ENCODE measurements at regions not wholly inside any gene's neighbourhood (a gene's known extent, or its start where the extent isn't known, plus 50 kb on each side); places are given as distances from the start of the nearest gene placed in this dataset.

DNA sequence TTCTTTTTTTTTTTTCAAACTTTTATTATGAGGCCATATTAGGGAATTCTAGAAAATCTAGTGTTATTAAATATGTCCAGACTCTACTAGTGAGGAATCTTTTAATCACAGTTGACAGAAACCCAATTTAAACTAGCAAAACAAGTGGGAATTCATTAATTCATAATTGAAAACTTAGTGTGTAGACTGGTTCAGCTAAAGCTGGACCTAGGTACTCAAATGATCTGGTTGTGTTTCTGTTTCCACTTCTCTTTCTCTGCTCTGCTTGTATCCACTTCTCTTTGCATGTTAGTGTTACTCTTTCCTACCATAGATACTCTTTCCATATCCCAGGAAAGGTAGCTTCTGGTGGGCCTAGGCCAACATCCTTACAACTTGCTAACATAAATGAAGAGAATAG, 81.2 kb upstream of the HIVEP3 start:
- TF ChIP-seq, protein P1, sequence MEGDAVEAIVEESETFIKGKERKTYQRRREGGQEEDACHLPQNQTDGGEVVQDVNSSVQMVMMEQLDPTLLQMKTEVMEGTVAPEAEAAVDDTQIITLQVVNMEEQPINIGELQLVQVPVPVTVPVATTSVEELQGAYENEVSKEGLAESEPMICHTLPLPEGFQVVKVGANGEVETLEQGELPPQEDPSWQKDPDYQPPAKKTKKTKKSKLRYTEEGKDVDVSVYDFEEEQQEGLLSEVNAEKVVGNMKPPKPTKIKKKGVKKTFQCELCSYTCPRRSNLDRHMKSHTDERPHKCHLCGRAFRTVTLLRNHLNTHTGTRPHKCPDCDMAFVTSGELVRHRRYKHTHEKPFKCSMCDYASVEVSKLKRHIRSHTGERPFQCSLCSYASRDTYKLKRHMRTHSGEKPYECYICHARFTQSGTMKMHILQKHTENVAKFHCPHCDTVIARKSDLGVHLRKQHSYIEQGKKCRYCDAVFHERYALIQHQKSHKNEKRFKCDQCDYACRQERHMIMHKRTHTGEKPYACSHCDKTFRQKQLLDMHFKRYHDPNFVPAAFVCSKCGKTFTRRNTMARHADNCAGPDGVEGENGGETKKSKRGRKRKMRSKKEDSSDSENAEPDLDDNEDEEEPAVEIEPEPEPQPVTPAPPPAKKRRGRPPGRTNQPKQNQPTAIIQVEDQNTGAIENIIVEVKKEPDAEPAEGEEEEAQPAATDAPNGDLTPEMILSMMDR (IDR thresholded peaks at IDR 0.05; ENCODE audit: low read depth, low read length, missing control alignments), result no peak
- no peak for DNase-seq (ENCODE audit: low read depth)
- in situ Hi-C loops (cut with HindIII; ENCODE audit: low sequenced_read_pairs), result no loop called here
- no peak overlapping the region for H3K4me3 ChIP-seq (ENCODE audit: low read depth, low read length)

DNA sequence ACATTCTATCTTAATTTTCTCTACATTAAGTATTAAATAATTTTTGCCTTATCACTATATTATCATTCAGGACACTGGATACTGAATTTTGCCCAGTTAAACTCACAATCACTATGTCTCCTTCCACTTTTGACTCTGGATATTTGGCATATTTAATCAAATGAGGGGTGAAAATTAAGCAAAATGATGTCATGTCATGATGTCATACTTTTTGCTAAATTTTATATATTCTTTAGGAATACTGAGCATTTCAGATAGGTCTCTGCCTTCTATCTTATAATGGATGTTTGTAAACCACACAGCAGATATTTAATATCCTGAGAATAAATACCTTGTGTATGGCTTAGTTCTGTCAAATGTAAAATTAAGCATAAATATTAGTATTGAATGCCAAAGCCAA, 79.5 kb upstream of the HIVEP3 start:
- TF ChIP-seq, protein P1 (IDR thresholded peaks at IDR 0.05; ENCODE audit: low read depth, low read length, missing control alignments), result no peak
- no peak for DNase-seq (ENCODE audit: low read depth)
- H3K4me3 ChIP-seq (ENCODE audit: low read depth, low read length), result no peak overlapping the region
- in situ Hi-C loops (cut with HindIII; ENCODE audit: low sequenced_read_pairs), result no loop called here

DNA sequence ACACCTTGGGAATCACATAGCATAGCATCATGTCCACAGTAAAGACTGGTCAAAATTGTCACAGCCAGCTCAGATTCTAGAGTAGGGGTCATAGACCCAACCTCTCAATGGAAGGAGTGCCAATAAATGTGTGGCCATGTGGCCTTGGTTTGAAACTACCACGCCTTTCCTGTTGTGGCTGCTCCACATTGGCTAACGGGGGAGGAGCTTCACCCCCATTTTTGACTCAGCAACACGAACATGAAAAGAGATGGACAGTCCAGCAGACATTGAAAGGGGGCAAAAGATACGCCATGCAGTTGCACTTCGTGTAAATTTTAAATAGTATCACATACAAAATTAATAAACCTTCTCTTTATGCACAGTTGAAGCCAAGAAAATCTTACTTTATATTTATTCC, 78.4 kb upstream of the HIVEP3 start:
- in situ Hi-C loops (cut with HindIII; ENCODE audit: low sequenced_read_pairs), result no loop called here
- no peak for DNase-seq (ENCODE audit: low read depth)
- H3K4me3 ChIP-seq (ENCODE audit: low read depth, low read length), result no peak overlapping the region
- TF ChIP-seq, protein P1 (IDR thresholded peaks at IDR 0.05; ENCODE audit: low read depth, low read length, missing control alignments), result no peak

DNA sequence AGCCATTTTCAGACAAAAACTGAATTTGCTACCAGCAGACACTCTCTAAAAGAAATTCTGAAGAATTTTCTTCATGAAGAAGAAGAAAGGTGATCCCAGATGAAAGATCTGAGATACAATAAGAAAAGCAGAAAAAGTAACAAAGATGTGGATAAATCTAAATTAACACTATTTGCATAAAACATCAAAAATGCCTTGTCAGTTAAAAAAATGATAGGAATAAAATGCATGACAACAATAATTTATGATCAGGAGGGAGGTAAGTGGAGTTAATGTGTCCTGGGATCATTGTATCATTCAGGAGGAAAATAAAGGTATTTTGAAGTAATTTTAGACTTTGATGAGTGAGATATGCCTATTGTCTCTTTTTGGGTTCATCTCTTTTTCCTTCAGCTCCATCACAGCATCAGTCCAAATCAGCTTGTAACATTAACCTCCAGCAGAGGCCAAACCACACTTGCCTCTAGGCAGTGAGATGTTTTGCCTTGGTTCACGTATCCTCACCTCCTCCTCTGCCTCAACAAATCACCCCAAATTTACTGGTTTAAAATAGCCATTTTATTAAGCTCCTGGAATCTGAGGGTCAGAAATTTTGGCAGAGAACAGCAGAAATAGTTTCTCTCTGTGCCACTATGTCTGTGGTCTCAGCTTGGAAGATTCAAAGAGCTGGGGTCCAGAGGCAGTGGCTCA, 76.9 kb upstream of the HIVEP3 start:
- no peak for DNase-seq (ENCODE audit: low read depth)
- H3K4me3 ChIP-seq (ENCODE audit: low read depth, low read length), result no peak overlapping the region
- TF ChIP-seq, protein P1 (IDR thresholded peaks at IDR 0.05; ENCODE audit: low read depth, low read length, missing control alignments), result no peak
- in situ Hi-C loops (cut with HindIII; ENCODE audit: low sequenced_read_pairs), result no loop called here

DNA sequence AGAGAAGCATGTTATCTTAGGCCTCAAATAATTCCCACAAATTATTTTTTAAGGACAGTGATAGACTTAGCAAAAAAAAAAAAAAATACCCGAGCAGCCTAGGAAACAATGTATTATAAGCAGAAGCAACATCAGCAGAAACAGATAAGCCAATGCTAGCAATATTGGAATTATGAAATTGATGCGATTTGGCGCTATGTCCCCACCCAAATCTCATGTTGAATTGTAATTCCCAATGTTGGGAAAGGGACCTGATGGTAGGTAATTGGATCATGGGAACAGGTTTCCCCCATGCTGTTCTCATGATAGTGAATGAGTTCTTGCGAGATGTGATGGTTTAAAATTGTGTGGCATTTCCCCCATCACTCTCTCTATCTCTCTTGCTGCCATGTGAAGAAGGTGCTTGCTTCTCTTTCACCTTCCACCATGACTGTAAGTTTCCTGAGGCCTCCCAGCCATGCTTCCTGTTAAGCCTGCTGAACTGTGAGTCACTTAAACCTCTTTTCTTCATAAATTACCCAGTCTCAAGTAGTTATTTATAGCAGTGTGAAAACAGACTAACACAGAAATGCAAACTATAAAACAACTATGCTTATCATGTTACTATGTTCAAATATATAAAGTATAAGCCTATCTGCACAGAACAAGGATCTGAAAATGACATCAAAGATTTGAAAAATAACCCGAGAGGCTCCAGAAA, 75.6 kb upstream of the HIVEP3 start:
- H3K4me3 ChIP-seq (ENCODE audit: low read depth, low read length), result no peak overlapping the region
- in situ Hi-C loops (cut with HindIII; ENCODE audit: low sequenced_read_pairs), result no loop called here
- TF ChIP-seq, protein P1 (IDR thresholded peaks at IDR 0.05; ENCODE audit: low read depth, low read length, missing control alignments), result no peak
- no peak for DNase-seq (ENCODE audit: low read depth)

DNA sequence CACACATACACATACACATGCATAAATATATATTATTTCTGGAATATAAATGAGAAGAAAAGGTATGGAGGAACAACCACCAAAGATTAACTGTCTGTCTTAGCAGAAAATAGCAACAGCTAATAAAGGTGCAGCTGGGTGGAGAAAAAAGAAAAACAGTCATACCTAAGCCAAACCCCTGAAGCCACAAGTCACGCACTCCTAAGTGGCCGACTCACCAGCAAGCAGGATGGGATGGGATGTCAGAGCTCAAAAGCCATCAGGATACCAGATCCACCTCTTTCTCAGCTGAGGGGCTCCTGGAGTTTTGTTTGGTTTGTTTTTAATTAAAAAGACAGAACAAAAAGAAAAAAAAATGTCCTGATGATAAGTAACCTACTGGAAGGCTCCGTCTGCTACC, 64.7 kb upstream of the HIVEP3 start:
- in situ Hi-C loops (cut with HindIII; ENCODE audit: low sequenced_read_pairs), result no loop called here
- no peak for DNase-seq (ENCODE audit: low read depth)
- TF ChIP-seq, protein P1 (IDR thresholded peaks at IDR 0.05; ENCODE audit: low read depth, low read length, missing control alignments), result no peak
- no peak overlapping the region for H3K4me3 ChIP-seq (ENCODE audit: low read depth, low read length)
